GM23338 (cell line): ENCODE measurements at regions not wholly inside any gene's neighbourhood (a gene's known extent, or its start where the extent isn't known, plus 50 kb on each side); places are given as distances from the start of the nearest gene placed in this dataset.

Experiments
- ATAC-seq: fragments of 200-7000 bp; cut with Tn5 transposase; 3 replicates; pipeline ENCODE4 v1.9.1; 2020
- DNase-seq: peaks from one replicate; pipeline ENCODE4 v3.0.0-alpha.2; 2015; ENCODE audit warnings: low spot score
- H2AFZ ChIP-seq: fragments of 200-600 bp; sonication (generic); 2 replicates; pipeline ENCODE4 v1.8.0; 2016; ENCODE audit warnings: antibody characterized with exemption, mild to moderate bottlenecking, moderate library complexity
- H3F3A ChIP-seq: fragments of 200-600 bp; sonication (generic); replicated peaks from 2 replicates; pipeline ENCODE4 v1.8.0; 2017; ENCODE audit warnings: antibody characterized with exemption, mixed run types, low read depth
- H3K27ac ChIP-seq: fragments of 200-600 bp; sonication (generic); 2 replicates; pipeline ENCODE4 v1.6.1; 2016; ENCODE audit warnings: low read depth
- H3K27me3 ChIP-seq: fragments of 200-600 bp; sonication (generic); 2 replicates; pipeline ENCODE4 v1.8.0; 2016; ENCODE audit warnings: mild to moderate bottlenecking, mixed run types, moderate library complexity; ENCODE audit not compliant: insufficient read depth
- H3K36me3 ChIP-seq: fragments of 200-600 bp; sonication (generic); 2 replicates; pipeline ENCODE4 v1.8.0; 2016; ENCODE audit warnings: mild to moderate bottlenecking; ENCODE audit not compliant: insufficient read depth
- H3K4me1 ChIP-seq: fragments of 200-600 bp; sonication (generic); 2 replicates; pipeline ENCODE4 v1.8.0; 2016; ENCODE audit warnings: mild to moderate bottlenecking, moderate library complexity; ENCODE audit not compliant: insufficient read depth
- H3K4me2 ChIP-seq: fragments of 200-600 bp; sonication (generic); 2 replicates; pipeline ENCODE4 v1.7.1; 2017; ENCODE audit warnings: mixed run types
- H3K4me3 ChIP-seq: fragments of 200-600 bp; sonication (generic); 2 replicates; pipeline ENCODE4 v1.6.1; 2016; ENCODE audit warnings: mixed run types
- H3K79me2 ChIP-seq: fragments of 200-600 bp; sonication (generic); replicated peaks from 2 replicates; pipeline ENCODE4 v1.8.0; 2017; ENCODE audit warnings: mild to moderate bottlenecking; ENCODE audit not compliant: insufficient read depth
- H3K9me2 ChIP-seq: fragments of 200-600 bp; sonication (generic); 2 replicates; pipeline ENCODE4 v1.8.0; 2017; ENCODE audit not compliant: insufficient read depth
- H4K20me1 ChIP-seq: fragments of 200-600 bp; sonication (generic); replicated peaks from 2 replicates; pipeline ENCODE4 v1.8.0; 2017; ENCODE audit warnings: mild to moderate bottlenecking; ENCODE audit not compliant: insufficient read depth
- H3K27ac Mint-ChIP-seq: 2 replicates; pipeline ENCODE4 v1.8.0; 2020; ENCODE audit warnings: inconsistent platforms, mild to moderate bottlenecking, moderate library complexity, mixed read lengths
- H3K27me3 Mint-ChIP-seq: 3 replicates; pipeline ENCODE4 v1.8.0; 2022; ENCODE audit warnings: low read depth, mild to moderate bottlenecking, moderate library complexity, mixed read lengths, inconsistent platforms; ENCODE audit not compliant: insufficient read depth, poor library complexity
- H3K36me3 Mint-ChIP-seq: 3 replicates; pipeline ENCODE4 v1.8.0; 2021; ENCODE audit warnings: low read depth, mild to moderate bottlenecking, inconsistent platforms, moderate library complexity, mixed read lengths
- H3K4me1 Mint-ChIP-seq: 3 replicates; pipeline ENCODE4 v1.8.0; 2020; ENCODE audit warnings: mild to moderate bottlenecking, inconsistent platforms, mixed read lengths
- H3K4me3 Mint-ChIP-seq: 3 replicates; pipeline ENCODE4 v1.8.0; 2021; ENCODE audit warnings: moderate library complexity, mild to moderate bottlenecking, inconsistent platforms, mixed read lengths
- H3K9me3 Mint-ChIP-seq: 3 replicates; pipeline ENCODE4 v1.8.0; 2020; ENCODE audit warnings: moderate library complexity, mild to moderate bottlenecking, inconsistent platforms, mixed read lengths
- CREB1 ChIP-seq: fragments of 250-450 bp; sonication (Bioruptor Pico); IDR thresholded peaks from 2 replicates; pipeline ENCODE4 v1.5.0; 2020; ENCODE audit warnings: low read depth, mild to moderate bottlenecking, moderate library complexity
- ETS1 ChIP-seq: IDR thresholded peaks from 2 replicates; pipeline ENCODE4 v1.6.1; 2016; ENCODE audit warnings: antibody characterized with exemption
- EZH2 ChIP-seq: fragments of 200-600 bp; sonication (generic); IDR thresholded peaks from one replicate; pipeline ENCODE4 v1.8.0; 2017; ENCODE audit warnings: antibody characterized with exemption, mild to moderate bottlenecking, low read depth; ENCODE audit not compliant: unreplicated experiment
- NANOG ChIP-seq: IDR thresholded peaks from 2 replicates; pipeline ENCODE4 v1.6.1; 2016; ENCODE audit warnings: antibody characterized with exemption, borderline replicate concordance
- POLR2AphosphoS5 ChIP-seq: IDR thresholded peaks from 2 replicates; pipeline ENCODE4 v1.6.1; 2016; ENCODE audit warnings: antibody characterized with exemption, low read depth
- ZNF331 ChIP-seq: fragments of 250-450 bp; sonication (Bioruptor Pico); IDR thresholded peaks from 2 replicates; pipeline ENCODE4 v1.5.0; 2020; ENCODE audit warnings: low read depth, mild to moderate bottlenecking, moderate library complexity
- TF ChIP-seq, protein P1 (sequence below), 2 experiments: fragments of 200-600 bp in 1 of 2; sonication (generic) in 1 of 2; conservative IDR thresholded peaks; 2 replicates each; pipeline versions ENCODE4 v1.5.1 to v1.6.1; 2016 to 2017; ENCODE audit warnings: antibody characterized with exemption in 2 of 2, low read depth in 2 of 2, mild to moderate bottlenecking in 2 of 2, moderate library complexity in 1 of 2
- TF ChIP-seq, protein P2 (sequence below): IDR thresholded peaks from one replicate; pipeline ENCODE4 v1.6.1; 2018; ENCODE audit warnings: antibody characterized with exemption; ENCODE audit not compliant: unreplicated experiment

DNA sequence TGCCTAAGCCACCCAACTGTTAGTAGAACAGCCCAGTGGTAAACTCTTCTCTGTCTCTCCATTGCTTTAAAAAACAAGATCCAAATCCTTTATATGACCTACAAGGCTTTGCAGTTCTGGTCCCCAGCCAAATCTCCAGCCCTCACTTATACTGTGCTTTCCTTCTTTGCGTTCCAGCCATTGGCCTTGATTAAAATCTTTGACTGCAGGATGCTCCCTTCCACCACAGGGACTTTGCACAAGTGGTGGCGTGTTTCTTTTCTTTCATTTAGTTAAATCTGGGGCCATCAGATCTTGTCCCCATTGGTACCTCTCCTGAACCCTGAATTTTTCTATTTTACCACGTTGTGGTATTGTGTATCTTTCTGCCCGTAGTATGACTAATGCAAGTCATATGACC is 183.7 kb downstream of the VRK1 start (continued):
- no peak for TF ChIP-seq ETS1
- TF ChIP-seq POLR2AphosphoS5: no peak
- no peak for TF ChIP-seq CREB1 (CRISPR knock-in tag)
- no peak for TF ChIP-seq NANOG
- TF ChIP-seq ZNF331 (CRISPR knock-in tag): no peak
- TF ChIP-seq, protein P1, sequence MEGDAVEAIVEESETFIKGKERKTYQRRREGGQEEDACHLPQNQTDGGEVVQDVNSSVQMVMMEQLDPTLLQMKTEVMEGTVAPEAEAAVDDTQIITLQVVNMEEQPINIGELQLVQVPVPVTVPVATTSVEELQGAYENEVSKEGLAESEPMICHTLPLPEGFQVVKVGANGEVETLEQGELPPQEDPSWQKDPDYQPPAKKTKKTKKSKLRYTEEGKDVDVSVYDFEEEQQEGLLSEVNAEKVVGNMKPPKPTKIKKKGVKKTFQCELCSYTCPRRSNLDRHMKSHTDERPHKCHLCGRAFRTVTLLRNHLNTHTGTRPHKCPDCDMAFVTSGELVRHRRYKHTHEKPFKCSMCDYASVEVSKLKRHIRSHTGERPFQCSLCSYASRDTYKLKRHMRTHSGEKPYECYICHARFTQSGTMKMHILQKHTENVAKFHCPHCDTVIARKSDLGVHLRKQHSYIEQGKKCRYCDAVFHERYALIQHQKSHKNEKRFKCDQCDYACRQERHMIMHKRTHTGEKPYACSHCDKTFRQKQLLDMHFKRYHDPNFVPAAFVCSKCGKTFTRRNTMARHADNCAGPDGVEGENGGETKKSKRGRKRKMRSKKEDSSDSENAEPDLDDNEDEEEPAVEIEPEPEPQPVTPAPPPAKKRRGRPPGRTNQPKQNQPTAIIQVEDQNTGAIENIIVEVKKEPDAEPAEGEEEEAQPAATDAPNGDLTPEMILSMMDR (conservative IDR thresholded peaks at IDR 0.05; ENCODE audit: low read depth in 2 of 2): no peak

DNA sequence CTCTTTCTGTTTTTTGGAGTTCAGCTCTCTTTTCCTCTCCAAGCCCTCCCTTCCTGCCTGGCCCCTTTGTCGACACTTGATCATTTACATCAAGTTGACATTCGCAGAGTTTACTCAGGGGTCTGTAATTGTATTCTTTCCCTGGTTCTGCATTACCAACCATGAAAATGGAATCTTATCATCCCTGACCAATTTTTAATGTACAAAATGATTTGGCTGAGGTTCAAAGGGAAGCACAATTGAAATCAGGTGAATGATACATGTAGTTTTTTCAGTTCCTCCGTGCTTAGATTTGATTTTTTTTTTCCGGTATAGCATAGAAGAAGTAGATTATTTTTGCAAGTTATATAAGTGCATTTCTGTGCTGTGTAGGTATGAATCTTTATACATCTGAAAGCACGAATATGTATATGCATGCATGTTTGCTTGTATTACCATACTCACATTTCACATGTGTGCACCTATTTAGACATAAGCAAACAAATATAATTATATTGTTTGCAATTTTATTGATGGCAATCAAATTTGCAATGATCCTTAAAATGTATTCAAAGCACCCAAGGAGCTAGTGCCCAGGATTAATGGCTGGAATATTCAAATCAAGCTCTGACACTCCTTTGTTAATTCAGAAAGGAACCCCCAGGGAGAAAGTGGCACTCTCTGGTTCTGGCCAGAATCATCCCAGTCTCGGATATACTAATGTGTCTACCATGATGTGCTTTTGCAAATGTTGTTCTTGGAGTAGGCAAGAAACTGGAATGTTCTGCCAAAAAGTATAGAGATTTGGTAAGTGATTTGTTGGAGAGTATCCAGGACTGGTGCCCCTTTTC is 189.3 kb downstream of the VRK1 start:
- no peak overlapping the region for H3K27ac Mint-ChIP-seq
- no peaks in the 10 kb centered on the region for H3K27me3 Mint-ChIP-seq
- no peaks in the 10 kb centered on the region for H3K27me3 ChIP-seq
- H3K36me3 Mint-ChIP-seq: peaks cover 6% of the 10 kb centered on the region; the same call in 1 of the 3 replicates
- peaks cover 6% of the 10 kb centered on the region; the same call in 1 of the 3 replicates for H3K9me3 Mint-ChIP-seq
- no peak overlapping the region for H2AFZ ChIP-seq
- no peaks in the 10 kb centered on the region for H3K4me1 ChIP-seq
- no peak overlapping the region for H3K4me2 ChIP-seq
- peaks cover 28% of the 10 kb centered on the region for H3K9me2 ChIP-seq
- DNase-seq: no peak
- H3K4me3 Mint-ChIP-seq: no peak overlapping the region
- H4K20me1 ChIP-seq: no peaks in the 10 kb centered on the region
- no peak for ATAC-seq
- H3K4me3 ChIP-seq: no peak overlapping the region
- H3K79me2 ChIP-seq: no peaks in the 10 kb centered on the region
- H3K36me3 ChIP-seq: no peaks in the 10 kb centered on the region
- peaks cover 3% of the 10 kb centered on the region for H3K4me1 Mint-ChIP-seq
- H3F3A ChIP-seq: no peaks in the 10 kb centered on the region
- H3K27ac ChIP-seq: no peak overlapping the region
- TF ChIP-seq EZH2: no peak
- TF ChIP-seq, protein P1 (conservative IDR thresholded peaks at IDR 0.05; ENCODE audit: low read depth in 2 of 2): no peak
- TF ChIP-seq, protein P2, sequence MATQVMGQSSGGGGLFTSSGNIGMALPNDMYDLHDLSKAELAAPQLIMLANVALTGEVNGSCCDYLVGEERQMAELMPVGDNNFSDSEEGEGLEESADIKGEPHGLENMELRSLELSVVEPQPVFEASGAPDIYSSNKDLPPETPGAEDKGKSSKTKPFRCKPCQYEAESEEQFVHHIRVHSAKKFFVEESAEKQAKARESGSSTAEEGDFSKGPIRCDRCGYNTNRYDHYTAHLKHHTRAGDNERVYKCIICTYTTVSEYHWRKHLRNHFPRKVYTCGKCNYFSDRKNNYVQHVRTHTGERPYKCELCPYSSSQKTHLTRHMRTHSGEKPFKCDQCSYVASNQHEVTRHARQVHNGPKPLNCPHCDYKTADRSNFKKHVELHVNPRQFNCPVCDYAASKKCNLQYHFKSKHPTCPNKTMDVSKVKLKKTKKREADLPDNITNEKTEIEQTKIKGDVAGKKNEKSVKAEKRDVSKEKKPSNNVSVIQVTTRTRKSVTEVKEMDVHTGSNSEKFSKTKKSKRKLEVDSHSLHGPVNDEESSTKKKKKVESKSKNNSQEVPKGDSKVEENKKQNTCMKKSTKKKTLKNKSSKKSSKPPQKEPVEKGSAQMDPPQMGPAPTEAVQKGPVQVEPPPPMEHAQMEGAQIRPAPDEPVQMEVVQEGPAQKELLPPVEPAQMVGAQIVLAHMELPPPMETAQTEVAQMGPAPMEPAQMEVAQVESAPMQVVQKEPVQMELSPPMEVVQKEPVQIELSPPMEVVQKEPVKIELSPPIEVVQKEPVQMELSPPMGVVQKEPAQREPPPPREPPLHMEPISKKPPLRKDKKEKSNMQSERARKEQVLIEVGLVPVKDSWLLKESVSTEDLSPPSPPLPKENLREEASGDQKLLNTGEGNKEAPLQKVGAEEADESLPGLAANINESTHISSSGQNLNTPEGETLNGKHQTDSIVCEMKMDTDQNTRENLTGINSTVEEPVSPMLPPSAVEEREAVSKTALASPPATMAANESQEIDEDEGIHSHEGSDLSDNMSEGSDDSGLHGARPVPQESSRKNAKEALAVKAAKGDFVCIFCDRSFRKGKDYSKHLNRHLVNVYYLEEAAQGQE: no peak
